HEK293 (cell line): ENCODE measurements at regions not wholly inside any gene's neighbourhood (a gene's known extent, or its start where the extent isn't known, plus 50 kb on each side); places are given as distances from the start of the nearest gene placed in this dataset.

Experiments used
- CTCF ChIA-PET: fragments of 350-600 bp; formaldehyde crosslinking; extraction: SDS; loops from one replicate; lab custom pipeline; 2021; ENCODE audit warnings: antibody characterized with exemption; lab: Yijun Ruan, JAX
- POLR2A ChIA-PET: fragments of 300-600 bp; formaldehyde crosslinking; extraction: SDS; loops from one replicate; lab custom pipeline; 2020; ENCODE audit warnings: antibody characterized with exemption, inconsistent platforms; lab: Yijun Ruan, JAX
- H3K27ac ChIP-seq: fragments of 200-500 bp; sonication (Bioruptor generic); 2 replicates; pipeline ENCODE4 v1.5.1; 2014; ENCODE audit warnings: low read depth, low read length, control low read depth, inconsistent platforms; ENCODE audit errors: extremely low read depth
- H3K36me3 ChIP-seq, 2 experiments: fragments of 200-500 bp in 1 of 2; sonication (Bioruptor generic) in 1 of 2; 1 replicate in 1 of 2; 2 replicates in 1 of 2; pipeline ENCODE4 v1.5.1; 2014 to 2017; ENCODE audit warnings: inconsistent platforms in 2 of 2, low read length in 2 of 2; ENCODE audit not compliant: control insufficient read depth in 2 of 2, insufficient read depth in 1 of 2
- H3K4me1 ChIP-seq: fragments of 200-500 bp; sonication (Bioruptor generic); 2 replicates; pipeline ENCODE4 v1.5.1; 2014; ENCODE audit warnings: mild to moderate bottlenecking, low read length, inconsistent platforms; ENCODE audit not compliant: control insufficient read depth, insufficient read depth
- H3K4me3 ChIP-seq: 2 replicates; pipeline ENCODE4 v1.5.1; 2011; ENCODE audit warnings: low read depth, mild to moderate bottlenecking, control low read depth, low read length, moderate library complexity
- H3K9me3 ChIP-seq: fragments of 200-500 bp; sonication (Bioruptor generic); 2 replicates; pipeline ENCODE4 v1.5.1; 2014; ENCODE audit warnings: low read depth, low read length, inconsistent platforms; ENCODE audit not compliant: control insufficient read depth, insufficient read depth
- KLF9 ChIP-seq: fragments of 450-650 bp; formaldehyde crosslinking; IDR thresholded peaks from 2 replicates; pipeline ENCODE4 v1.5.1; 2016; ENCODE audit warnings: missing biosample characterization, missing genetic modification characterization, low read depth
- YY1 ChIP-seq: fragments of 450-650 bp; formaldehyde crosslinking; IDR thresholded peaks from 2 replicates; pipeline ENCODE4 v1.5.1; 2018; ENCODE audit warnings: missing biosample characterization, missing genetic modification characterization
- ZBTB1 ChIP-seq: fragments of 450-650 bp; formaldehyde crosslinking; IDR thresholded peaks from 2 replicates; pipeline ENCODE4 v1.5.1; 2016; ENCODE audit warnings: missing biosample characterization, missing genetic modification characterization
- ZBTB17 ChIP-seq: fragments of 450-650 bp; formaldehyde crosslinking; IDR thresholded peaks from 2 replicates; pipeline ENCODE4 v1.5.1; 2016; ENCODE audit warnings: missing biosample characterization, missing genetic modification characterization
- ZBTB48 ChIP-seq: fragments of 450-650 bp; formaldehyde crosslinking; IDR thresholded peaks from 2 replicates; pipeline ENCODE4 v1.5.1; 2016; ENCODE audit warnings: missing biosample characterization, missing genetic modification characterization
- ZNF121 ChIP-seq: fragments of 450-650 bp; formaldehyde crosslinking; IDR thresholded peaks from 2 replicates; pipeline ENCODE4 v1.5.1; 2016; ENCODE audit warnings: missing biosample characterization, missing genetic modification characterization
- ZNF132 ChIP-seq: fragments of 450-650 bp; formaldehyde crosslinking; IDR thresholded peaks from 2 replicates; pipeline ENCODE4 v1.5.1; 2017; ENCODE audit warnings: missing biosample characterization, missing genetic modification characterization, borderline replicate concordance
- ZNF148 ChIP-seq: fragments of 450-650 bp; formaldehyde crosslinking; IDR thresholded peaks from 2 replicates; pipeline ENCODE4 v1.5.0; 2017; ENCODE audit warnings: missing biosample characterization, missing genetic modification characterization, borderline replicate concordance
- ZNF155 ChIP-seq: fragments of 450-650 bp; formaldehyde crosslinking; IDR thresholded peaks from 2 replicates; pipeline ENCODE4 v1.5.1; 2016; ENCODE audit warnings: missing biosample characterization, missing genetic modification characterization
- ZNF324 ChIP-seq: fragments of 450-650 bp; formaldehyde crosslinking; IDR thresholded peaks from 2 replicates; pipeline ENCODE4 v1.5.1; 2016; ENCODE audit warnings: missing biosample characterization, missing genetic modification characterization
- ZNF354C ChIP-seq: fragments of 450-650 bp; formaldehyde crosslinking; IDR thresholded peaks from 2 replicates; pipeline ENCODE4 v1.5.1; 2016; ENCODE audit warnings: missing biosample characterization, missing genetic modification characterization, low read depth, borderline replicate concordance
- ZNF426 ChIP-seq: fragments of 450-650 bp; formaldehyde crosslinking; IDR thresholded peaks from 2 replicates; pipeline ENCODE4 v1.5.1; 2017; ENCODE audit warnings: missing biosample characterization, missing genetic modification characterization, mild to moderate bottlenecking, inconsistent platforms, moderate library complexity
- ZNF654 ChIP-seq: fragments of 450-650 bp; formaldehyde crosslinking; IDR thresholded peaks from 2 replicates; pipeline ENCODE4 v1.5.1; 2016; ENCODE audit warnings: low read depth, missing biosample characterization, missing genetic modification characterization
- ZNF664 ChIP-seq: fragments of 450-650 bp; formaldehyde crosslinking; IDR thresholded peaks from 2 replicates; pipeline ENCODE4 v1.5.1; 2016; ENCODE audit warnings: missing biosample characterization, missing genetic modification characterization
- ZNF701 ChIP-seq: fragments of 450-650 bp; formaldehyde crosslinking; IDR thresholded peaks from 2 replicates; pipeline ENCODE4 v1.5.1; 2016; ENCODE audit warnings: missing biosample characterization, missing genetic modification characterization
- ZNF776 ChIP-seq: fragments of 450-650 bp; formaldehyde crosslinking; IDR thresholded peaks from 2 replicates; pipeline ENCODE4 v1.5.0; 2017; ENCODE audit warnings: missing biosample characterization, missing genetic modification characterization, borderline replicate concordance
- ZSCAN30 ChIP-seq: fragments of 450-650 bp; IDR thresholded peaks from 2 replicates; pipeline ENCODE4 v1.5.1; 2018; ENCODE audit warnings: missing biosample characterization, mild to moderate bottlenecking, missing genetic modification characterization, moderate library complexity
- TF ChIP-seq, protein P1 (sequence below): fragments of 450-650 bp; formaldehyde crosslinking; IDR thresholded peaks from 2 replicates; pipeline ENCODE4 v1.5.1; 2016; ENCODE audit warnings: missing biosample characterization, missing genetic modification characterization
- TF ChIP-seq, protein P2 (sequence below): fragments of 450-650 bp; formaldehyde crosslinking; IDR thresholded peaks from 2 replicates; pipeline ENCODE4 v1.5.1; 2016; ENCODE audit warnings: missing biosample characterization, missing genetic modification characterization, low read depth
- TF ChIP-seq, protein P3 (sequence below): fragments of 450-650 bp; IDR thresholded peaks from 2 replicates; pipeline ENCODE4 v1.5.1; 2018; ENCODE audit warnings: missing biosample characterization, mild to moderate bottlenecking, missing genetic modification characterization

DNA sequence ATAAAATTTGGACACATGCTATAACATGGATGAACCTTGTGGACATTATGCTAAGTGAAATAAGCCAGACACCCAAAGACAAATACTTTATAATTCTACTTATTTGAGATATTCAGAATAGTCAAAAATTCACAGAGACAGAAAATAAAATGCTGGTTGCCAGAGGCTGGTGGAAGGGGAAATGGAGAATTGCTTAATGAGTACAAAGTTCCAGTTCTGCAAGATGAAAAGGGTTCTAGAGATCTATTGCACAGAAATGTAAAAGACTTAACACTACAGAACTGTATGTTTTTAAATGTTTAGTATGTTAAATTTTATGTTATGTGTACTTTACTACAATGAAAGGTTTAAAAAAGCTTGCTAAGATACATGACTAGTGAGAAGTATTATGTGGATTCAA, 344.8 kb downstream of the CNTN3 start:
- Histone ChIP-seq H3K4me1 (no peaks in the 10 kb centered on the region), H3K27ac (no peak overlapping the region), H3K9me3 (no peaks in the 10 kb centered on the region), H3K4me3 (no peak overlapping the region), H3K36me3 (no peaks in the 10 kb centered on the region)
- ChIA-PET CTCF (no interaction called here), POLR2A (no interaction called here)
- no peak for TF ChIP-seq ZNF776 (tag by site-specific recombination)
- TF ChIP-seq ZNF354C (tag by site-specific recombination): no peak
- no peak for TF ChIP-seq ZBTB1
- no peak for TF ChIP-seq ZSCAN30 (tag by site-specific recombination)
- TF ChIP-seq, all 188 proteins: peak for 0

- H3K27ac ChIP-seq: no peak overlapping the region
- H3K36me3 ChIP-seq: no peaks in the 10 kb centered on the region
- POLR2A ChIA-PET: no interaction called here
- no peak for TF ChIP-seq ZNF701 (tag by site-specific recombination)
- TF ChIP-seq, all 188 proteins: peak for 0
- no peaks in the 10 kb centered on the region for H3K4me1 ChIP-seq
- H3K9me3 ChIP-seq: no peaks in the 10 kb centered on the region
- CTCF ChIA-PET: no interaction called here
- no peak overlapping the region for H3K4me3 ChIP-seq
These were observed 345.7 kb downstream of the CNTN3 start for GRCh38 chr3:74268753-74269152.

- TF ChIP-seq ZNF654 (tag by site-specific recombination): peak; percentile 34; the same call in 1 of the 2 replicates
- no peak for TF ChIP-seq ZSCAN30 (tag by site-specific recombination)
- no peak for TF ChIP-seq YY1
- TF ChIP-seq KLF9 (tag by site-specific recombination): no peak
- no peak for TF ChIP-seq ZNF132 (tag by site-specific recombination)
- TF ChIP-seq ZBTB48 (tag by site-specific recombination): no peak
- TF ChIP-seq, protein P1, sequence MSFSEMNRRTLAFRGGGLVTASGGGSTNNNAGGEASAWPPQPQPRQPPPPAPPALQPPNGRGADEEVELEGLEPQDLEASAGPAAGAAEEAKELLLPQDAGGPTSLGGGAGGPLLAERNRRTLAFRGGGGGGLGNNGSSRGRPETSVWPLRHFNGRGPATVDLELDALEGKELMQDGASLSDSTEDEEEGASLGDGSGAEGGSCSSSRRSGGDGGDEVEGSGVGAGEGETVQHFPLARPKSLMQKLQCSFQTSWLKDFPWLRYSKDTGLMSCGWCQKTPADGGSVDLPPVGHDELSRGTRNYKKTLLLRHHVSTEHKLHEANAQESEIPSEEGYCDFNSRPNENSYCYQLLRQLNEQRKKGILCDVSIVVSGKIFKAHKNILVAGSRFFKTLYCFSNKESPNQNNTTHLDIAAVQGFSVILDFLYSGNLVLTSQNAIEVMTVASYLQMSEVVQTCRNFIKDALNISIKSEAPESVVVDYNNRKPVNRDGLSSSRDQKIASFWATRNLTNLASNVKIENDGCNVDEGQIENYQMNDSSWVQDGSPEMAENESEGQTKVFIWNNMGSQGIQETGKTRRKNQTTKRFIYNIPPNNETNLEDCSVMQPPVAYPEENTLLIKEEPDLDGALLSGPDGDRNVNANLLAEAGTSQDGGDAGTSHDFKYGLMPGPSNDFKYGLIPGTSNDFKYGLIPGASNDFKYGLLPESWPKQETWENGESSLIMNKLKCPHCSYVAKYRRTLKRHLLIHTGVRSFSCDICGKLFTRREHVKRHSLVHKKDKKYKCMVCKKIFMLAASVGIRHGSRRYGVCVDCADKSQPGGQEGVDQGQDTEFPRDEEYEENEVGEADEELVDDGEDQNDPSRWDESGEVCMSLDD (tag by site-specific recombination): no peak
- H3K9me3 ChIP-seq: no peaks in the 10 kb centered on the region
- no peaks in the 10 kb centered on the region for H3K36me3 ChIP-seq
- no peak overlapping the region for H3K27ac ChIP-seq
- POLR2A ChIA-PET: no interaction called here
- CTCF ChIA-PET: interaction anchor here (0.6 to 0.8 kb wide), 4 partner anchors 14 to 736 kb away, joined by 3 read pairs; no protein-coding TSS in a partner anchor
- no peak overlapping the region for H3K4me3 ChIP-seq
- H3K4me1 ChIP-seq: no peaks in the 10 kb centered on the region
These were observed 346.8 kb downstream of the CNTN3 start for GRCh38 chr3:74267588-74268184.

DNA sequence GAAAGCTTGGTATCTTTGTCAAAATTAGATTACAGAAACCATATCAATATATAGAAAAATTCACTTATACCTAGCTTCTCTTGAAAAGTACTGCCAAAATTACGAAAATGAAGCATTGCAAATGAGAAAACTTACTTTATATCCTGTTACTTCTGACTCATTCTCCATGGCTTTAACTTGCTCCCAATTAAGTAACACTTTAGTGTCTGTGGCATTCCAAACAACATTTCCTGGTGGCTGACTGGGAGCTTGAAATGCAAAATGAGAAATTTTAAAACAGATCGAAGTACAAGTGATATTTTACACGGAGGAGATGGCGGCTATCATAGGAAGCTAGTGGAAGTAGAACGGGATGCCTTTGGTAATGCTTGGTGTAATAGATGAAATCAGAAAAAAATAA, 347.3 kb downstream of the CNTN3 start:
- Histone ChIP-seq H3K27ac (no peak overlapping the region), H3K36me3 (no peaks in the 10 kb centered on the region), H3K9me3 (no peaks in the 10 kb centered on the region), H3K4me3 (no peak overlapping the region), H3K4me1 (no peaks in the 10 kb centered on the region)
- ChIA-PET CTCF (interaction anchor here (0.7 to 0.8 kb wide), 2 partner anchors 100 to 537 kb away, joined by 3 read pairs; no protein-coding TSS in a partner anchor), POLR2A (no interaction called here)
- TF ChIP-seq ZBTB17: no peak
- TF ChIP-seq ZNF664 (tag by site-specific recombination): no peak
- no peak for TF ChIP-seq ZNF148 (tag by site-specific recombination)
- TF ChIP-seq ZNF426: no peak
- TF ChIP-seq ZNF121: no peak
- TF ChIP-seq, protein P2, sequence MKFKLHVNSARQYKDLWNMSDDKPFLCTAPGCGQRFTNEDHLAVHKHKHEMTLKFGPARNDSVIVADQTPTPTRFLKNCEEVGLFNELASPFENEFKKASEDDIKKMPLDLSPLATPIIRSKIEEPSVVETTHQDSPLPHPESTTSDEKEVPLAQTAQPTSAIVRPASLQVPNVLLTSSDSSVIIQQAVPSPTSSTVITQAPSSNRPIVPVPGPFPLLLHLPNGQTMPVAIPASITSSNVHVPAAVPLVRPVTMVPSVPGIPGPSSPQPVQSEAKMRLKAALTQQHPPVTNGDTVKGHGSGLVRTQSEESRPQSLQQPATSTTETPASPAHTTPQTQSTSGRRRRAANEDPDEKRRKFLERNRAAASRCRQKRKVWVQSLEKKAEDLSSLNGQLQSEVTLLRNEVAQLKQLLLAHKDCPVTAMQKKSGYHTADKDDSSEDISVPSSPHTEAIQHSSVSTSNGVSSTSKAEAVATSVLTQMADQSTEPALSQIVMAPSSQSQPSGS: no peak
- TF ChIP-seq, protein P3, sequence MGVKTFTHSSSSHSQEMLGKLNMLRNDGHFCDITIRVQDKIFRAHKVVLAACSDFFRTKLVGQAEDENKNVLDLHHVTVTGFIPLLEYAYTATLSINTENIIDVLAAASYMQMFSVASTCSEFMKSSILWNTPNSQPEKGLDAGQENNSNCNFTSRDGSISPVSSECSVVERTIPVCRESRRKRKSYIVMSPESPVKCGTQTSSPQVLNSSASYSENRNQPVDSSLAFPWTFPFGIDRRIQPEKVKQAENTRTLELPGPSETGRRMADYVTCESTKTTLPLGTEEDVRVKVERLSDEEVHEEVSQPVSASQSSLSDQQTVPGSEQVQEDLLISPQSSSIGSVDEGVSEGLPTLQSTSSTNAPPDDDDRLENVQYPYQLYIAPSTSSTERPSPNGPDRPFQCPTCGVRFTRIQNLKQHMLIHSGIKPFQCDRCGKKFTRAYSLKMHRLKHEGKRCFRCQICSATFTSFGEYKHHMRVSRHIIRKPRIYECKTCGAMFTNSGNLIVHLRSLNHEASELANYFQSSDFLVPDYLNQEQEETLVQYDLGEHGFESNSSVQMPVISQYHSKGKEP (tag by site-specific recombination): no peak
- no peak for TF ChIP-seq ZNF324 (tag by site-specific recombination)
- TF ChIP-seq ZNF155 (tag by site-specific recombination): no peak
